GM18498 (cell line): ENCODE measurements at regions not wholly inside any gene's neighbourhood (a gene's known extent, or its start where the extent isn't known, plus 50 kb on each side); places are given as distances from the start of the nearest gene placed in this dataset.

Experiments
- ATAC-seq: cut with Tn5 transposase; IDR thresholded peaks from one replicate; pipeline ENCODE4 v1.9.1; 2021; ENCODE audit warnings: mild to moderate bottlenecking, moderate library complexity; ENCODE audit not compliant: unreplicated experiment

- no peak for ATAC-seq
These were observed 73.6 kb downstream of the SIPA1L2 start for GRCh38 chr1:232556351-232556750.

- no peak for ATAC-seq
These were observed 74.3 kb downstream of the SIPA1L2 start for GRCh38 chr1:232555494-232556210.

GRCh38 chr1:232554409-232554808 lies 75.5 kb downstream of the SIPA1L2 start:
- ATAC-seq, result no peak

- ATAC-seq, result no peak
These were observed 76.1 kb downstream of the SIPA1L2 start for GRCh38 chr1:232553809-232554208.

GRCh38 chr1:232553050-232553754 lies 76.7 kb downstream of the SIPA1L2 start:
- no peak for ATAC-seq

- no peak for ATAC-seq
These were observed 78.5 kb downstream of the SIPA1L2 start for GRCh38 chr1:232551386-232551785.

GRCh38 chr1:232550007-232550406 lies 79.9 kb downstream of the SIPA1L2 start:
- ATAC-seq, result no peak

- no peak for ATAC-seq
These were observed 81.2 kb downstream of the SIPA1L2 start for GRCh38 chr1:232548691-232549090.

GRCh38 chr1:232547938-232548484 lies 81.9 kb downstream of the SIPA1L2 start:
- no peak for ATAC-seq

GRCh38 chr1:232542633-232543593 lies 87.0 kb downstream of the SIPA1L2 start:
- no peak for ATAC-seq

- no peak for ATAC-seq
These were observed 91.0 kb downstream of the SIPA1L2 start for GRCh38 chr1:232538943-232539302.

GRCh38 chr1:232538224-232538942 lies 91.5 kb downstream of the SIPA1L2 start:
- no peak for ATAC-seq

- no peak for ATAC-seq
These were observed 95.1 kb downstream of the SIPA1L2 start for GRCh38 chr1:232534552-232535517.

- no peak for ATAC-seq
These were observed 96.6 kb downstream of the SIPA1L2 start for GRCh38 chr1:232533328-232533727.

- no peak for ATAC-seq
These were observed 97.0 kb downstream of the SIPA1L2 start for GRCh38 chr1:232532901-232533300.

GRCh38 chr1:232531291-232531690 lies 98.6 kb downstream of the SIPA1L2 start:
- no peak for ATAC-seq

GRCh38 chr1:232529747-232530146 lies 100.2 kb downstream of the SIPA1L2 start:
- ATAC-seq, result no peak

GRCh38 chr1:232528472-232529089 lies 101.4 kb downstream of the SIPA1L2 start:
- ATAC-seq, result no peak

- ATAC-seq, result no peak
These were observed 105.9 kb downstream of the SIPA1L2 start for GRCh38 chr1:232524056-232524455.
